CD14-positive monocyte (primary cell): ENCODE measurements at regions not wholly inside any gene's neighbourhood (a gene's known extent, or its start where the extent isn't known, plus 50 kb on each side); places are given as distances from the start of the nearest gene placed in this dataset.

Source experiments
- DNase-seq, 3 donors: peaks; one replicate each; pipeline ENCODE4 v3.0.0-alpha.2; 2011 to 2022
- H2AFZ ChIP-seq: 2 replicates; pipeline ENCODE4 v1.6.0; 2012; ENCODE audit warnings: mild to moderate bottlenecking, low read depth, low read length, inconsistent platforms; ENCODE audit not compliant: insufficient read depth, poor library complexity, severe bottlenecking
- H3K27ac ChIP-seq, 2 donors: 1 replicate in 1 of 2; 2 replicates in 1 of 2; pipeline ENCODE4 v1.5.1; 2012 to 2013; ENCODE audit warnings: low read length in 2 of 2, control low read depth in 1 of 2, inconsistent platforms in 1 of 2, low read depth in 1 of 2, mild to moderate bottlenecking in 1 of 2
- H3K27me3 ChIP-seq, 2 donors: one replicate each; pipeline versions ENCODE4 v1.6.0 to v1.6.1; 2011 to 2013; ENCODE audit warnings: low read length in 2 of 2; ENCODE audit not compliant: control insufficient read depth in 2 of 2, insufficient read depth in 2 of 2
- H3K36me3 ChIP-seq, 2 donors: replicated peaks in 1 of 2; 1 replicate in 1 of 2; 2 replicates in 1 of 2; pipeline versions ENCODE4 v1.5.1 to v1.6.1; 2012 to 2013; ENCODE audit warnings: low read length in 2 of 2, control low read depth in 1 of 2, inconsistent platforms in 1 of 2, mild to moderate bottlenecking in 1 of 2; ENCODE audit not compliant: insufficient read depth in 2 of 2, control insufficient read depth in 1 of 2
- H3K4me1 ChIP-seq, 2 donors: 1 replicate in 1 of 2; 2 replicates in 1 of 2; pipeline versions ENCODE4 v1.5.1 to v1.6.1; 2012 to 2013; ENCODE audit warnings: low read length in 2 of 2, control low read depth in 1 of 2, inconsistent platforms in 1 of 2, mild to moderate bottlenecking in 1 of 2, moderate library complexity in 1 of 2; ENCODE audit not compliant: insufficient read depth in 2 of 2, control insufficient read depth in 1 of 2
- H3K4me2 ChIP-seq: replicated peaks from 2 replicates; pipeline ENCODE3; 2012; ENCODE audit warnings: low read length, moderate library complexity, mild to moderate bottlenecking; ENCODE audit not compliant: poor library complexity, severe bottlenecking; ENCODE audit errors: extremely low read depth
- H3K4me3 ChIP-seq, 3 experiments: fragments of 200-600 bp in 1 of 3; sonication (generic) in 1 of 3; replicated peaks in 1 of 3; 1 replicate in 2 of 3; 2 replicates in 1 of 3; pipeline ENCODE4 v1.5.1; 2011 to 2013; ENCODE audit warnings: low read length in 3 of 3, mild to moderate bottlenecking in 3 of 3, control low read depth in 2 of 3, low read depth in 2 of 3, inconsistent platforms in 1 of 3, moderate library complexity in 1 of 3
- H3K79me2 ChIP-seq: 2 replicates; pipeline ENCODE4 v1.6.0; 2012; ENCODE audit warnings: mild to moderate bottlenecking, control low read depth, inconsistent platforms, low read length, moderate library complexity; ENCODE audit not compliant: insufficient read depth
- H3K9ac ChIP-seq: 2 replicates; pipeline ENCODE4 v1.6.0; 2017; ENCODE audit warnings: low read length, mild to moderate bottlenecking; ENCODE audit not compliant: insufficient read depth, poor library complexity, severe bottlenecking
- H3K9me3 ChIP-seq, 2 donors: replicated peaks in 1 of 2; 1 replicate in 1 of 2; 2 replicates in 1 of 2; pipeline versions ENCODE4 v1.5.1 to v1.6.1; 2012 to 2013; ENCODE audit warnings: low read length in 2 of 2, control low read depth in 1 of 2; ENCODE audit not compliant: control insufficient read depth in 1 of 2, insufficient read depth in 1 of 2
- H4K20me1 ChIP-seq: 2 replicates; pipeline ENCODE4 v1.6.0; 2012; ENCODE audit warnings: mild to moderate bottlenecking, low read length, control low read depth, moderate library complexity; ENCODE audit not compliant: insufficient read depth
- H3K27ac Mint-ChIP-seq, 7 donors: one replicate each; pipeline ENCODE4 v1.8.0; 2020; ENCODE audit warnings: mild to moderate bottlenecking in 7 of 7, mixed read lengths in 7 of 7, moderate library complexity in 6 of 7, inconsistent platforms in 2 of 7
- H3K27me3 Mint-ChIP-seq, 3 donors: one replicate each; pipeline ENCODE4 v1.8.0; 2021 to 2022; ENCODE audit warnings: low read depth in 3 of 3, mild to moderate bottlenecking in 3 of 3, mixed read lengths in 3 of 3, moderate library complexity in 3 of 3, inconsistent platforms in 1 of 3
- H3K36me3 Mint-ChIP-seq, 2 donors: one replicate each; pipeline ENCODE4 v1.8.0; 2020; ENCODE audit warnings: mixed read lengths in 2 of 2, inconsistent platforms in 1 of 2, mild to moderate bottlenecking in 1 of 2
- H3K4me1 Mint-ChIP-seq: one replicate; pipeline ENCODE4 v1.8.0; 2020; ENCODE audit warnings: mild to moderate bottlenecking, mixed read lengths
- H3K4me3 Mint-ChIP-seq, 2 donors: one replicate each; pipeline ENCODE4 v1.8.0; 2020; ENCODE audit warnings: mild to moderate bottlenecking in 2 of 2, mixed read lengths in 2 of 2, moderate library complexity in 1 of 2
- H3K9me3 Mint-ChIP-seq, 7 donors: one replicate each; pipeline ENCODE4 v1.8.0; 2020 to 2022; ENCODE audit warnings: mixed read lengths in 7 of 7, mild to moderate bottlenecking in 6 of 7, moderate library complexity in 6 of 7, inconsistent platforms in 2 of 7
- CTCF ChIP-seq: fragments of 200-600 bp; IDR thresholded peaks from one replicate; pipeline ENCODE4 v1.8.0; 2022; ENCODE audit warnings: antibody characterized with exemption, mild to moderate bottlenecking
- WGBS: methylation state at CpG from one replicate; pipeline ENCODE4 v1.1.5; 2013; ENCODE audit warnings: missing lambda C conversion rate; ENCODE audit not compliant: insufficient coverage; 5-methylcytosine and 5-hydroxymethylcytosine counted together
- intact Hi-C, 2 donors: fragments of 100-400 bp; cut with micrococcal nuclease; formaldehyde crosslinking; loops; one replicate each; pipeline versions ENCODE4 v1.15.0 to v1.15.1; 2023

GRCh38 chrX:49754233-49754857, 58.6 kb upstream of the PAGE1 start:
- Histone ChIP-seq H3K4me3 (no peak overlapping the region), H3K27ac (no peak overlapping the region), H3K9me3 (no peaks in the 10 kb centered on the region), H2AFZ (no peak overlapping the region), H3K79me2 (no peaks in the 10 kb centered on the region), H4K20me1 (no peaks in the 10 kb centered on the region), H3K9ac (no peak overlapping the region), H3K27me3 (peaks cover 0 to 12% of the 10 kb centered on the region in 2 donors), H3K4me1 (no peaks in the 10 kb centered on the region), H3K36me3 (no peaks in the 10 kb centered on the region), H3K4me2 (no peak overlapping the region)
- no peaks in the 10 kb centered on the region for H3K4me1 Mint-ChIP-seq
- H3K27ac Mint-ChIP-seq, result no peak overlapping the region
- H3K4me3 Mint-ChIP-seq, result no peak overlapping the region
- peaks cover 1 to 10% (median 1%) of the 10 kb centered on the region in 3 donors for H3K27me3 Mint-ChIP-seq
- no CpG with 5 or more reads among the region's 6 CpGs for WGBS
- intact Hi-C loops, result loop anchor here (10.0 kb wide), 2 partner anchors 460 to 470 kb away; no protein-coding TSS in a partner anchor
- DNase-seq, result peak; percentile 2 to 19 (median 8)
- H3K9me3 Mint-ChIP-seq, result peaks cover 0 to 1% (median 0%) of the 10 kb centered on the region in 7 donors
- H3K36me3 Mint-ChIP-seq, result no peaks in the 10 kb centered on the region
- peak; percentile 55 for TF ChIP-seq CTCF

- Mint-ChIP-seq H3K4me3 (no peak overlapping the region), H3K4me1 (no peaks in the 10 kb centered on the region), H3K27me3 (peaks cover 1 to 13% (median 1%) of the 10 kb centered on the region in 3 donors), H3K27ac (no peak overlapping the region), H3K9me3 (no peaks in the 10 kb centered on the region), H3K36me3 (no peaks in the 10 kb centered on the region)
- no peak overlapping the region for H3K4me3 ChIP-seq
- no peaks in the 10 kb centered on the region for H3K36me3 ChIP-seq
- no peaks in the 10 kb centered on the region for H3K4me1 ChIP-seq
- intact Hi-C loops, result loop anchor here (10.0 kb wide), 2 partner anchors 459 to 469 kb away; no protein-coding TSS in a partner anchor
- no peak for DNase-seq
- no peak overlapping the region for H3K9ac ChIP-seq
- H3K27ac ChIP-seq, result no peak overlapping the region
- no peak for TF ChIP-seq CTCF
- no peak overlapping the region for H3K4me2 ChIP-seq
- H3K79me2 ChIP-seq, result no peaks in the 10 kb centered on the region
- H2AFZ ChIP-seq, result no peak overlapping the region
- peaks cover 0 to 10% of the 10 kb centered on the region in 2 donors for H3K27me3 ChIP-seq
- 83% methylated on average over 1 of the region's 5 CpGs for WGBS
- H3K9me3 ChIP-seq, result no peaks in the 10 kb centered on the region
- H4K20me1 ChIP-seq, result no peaks in the 10 kb centered on the region
These were observed 57.9 kb upstream of the PAGE1 start for GRCh38 chrX:49753691-49754090.
